HepG2 (cell line): ENCODE measurements at regions not wholly inside any gene's neighbourhood (a gene's known extent, or its start where the extent isn't known, plus 50 kb on each side); places are given as distances from the start of the nearest gene placed in this dataset.

Source experiments
- ATAC-seq: fragments of 200-7000 bp; cut with Tn5 transposase; 3 replicates; pipeline ENCODE4 v1.9.1; 2020; ENCODE audit warnings: mild to moderate bottlenecking, moderate library complexity
- BruUV-seq: library from RNA; stranded (reverse); fragments of 400-500 nt; replicated peaks from 2 replicates; lab custom pipeline; 2021; lab: Mats Ljungman, UMichigan
- CTCF ChIA-PET: fragments of 300-600 bp; formaldehyde crosslinking; extraction: SDS; loops from one replicate; lab custom pipeline; 2021; ENCODE audit warnings: low total read pairs, inconsistent platforms, low intra/inter-chr PET ratio; lab: Yijun Ruan, JAX
- POLR2A ChIA-PET: fragments of 350-600 bp; sonication (Branson Sonifier 250); formaldehyde crosslinking; loops from one replicate; lab custom pipeline; 2020; ENCODE audit warnings: antibody characterized with exemption, inconsistent platforms; lab: Yijun Ruan, JAX
- DNase-seq: peaks from one replicate; pipeline ENCODE4 v3.0.0-alpha.2; 2015; ENCODE audit warnings: low spot score
- FAIRE-seq: peaks from 3 replicates; lab custom pipeline; 2011; peaks lifted over from hg19 to GRCh38; lab: Jason Lieb, UNC
- H2AFZ ChIP-seq: one replicate; pipeline ENCODE4 v1.6.1; 2011; ENCODE audit warnings: low read length, inconsistent platforms
- H3K27ac ChIP-seq: fragments of 300-600 bp; 3 replicates; pipeline ENCODE4 v1.8.0; 2011; ENCODE audit warnings: mixed run types, mild to moderate bottlenecking, mixed read lengths, low read length, inconsistent platforms; ENCODE audit not compliant: insufficient read depth; ENCODE audit errors: extremely low read length
- H3K27me3 ChIP-seq, 2 experiments: fragments of 200-600 bp in 1 of 2; 2 replicates in 1 of 2; 3 replicates in 1 of 2; pipeline versions ENCODE4 v1.6.0 to v1.8.0; 2011; ENCODE audit warnings: low read length in 2 of 2, mild to moderate bottlenecking in 2 of 2, moderate library complexity in 2 of 2, inconsistent platforms in 1 of 2; ENCODE audit not compliant: insufficient read depth in 2 of 2, control insufficient read depth in 1 of 2
- H3K36me3 ChIP-seq, 2 experiments: fragments of 200-600 bp in 1 of 2; replicated peaks in 1 of 2; 2 replicates in 1 of 2; 3 replicates in 1 of 2; pipeline versions ENCODE4 v1.5.1 to v1.8.0; 2011; ENCODE audit warnings: low read length in 2 of 2, inconsistent platforms in 1 of 2; ENCODE audit not compliant: insufficient read depth in 2 of 2, control insufficient read depth in 1 of 2
- H3K4me1 ChIP-seq: 2 replicates; pipeline ENCODE4 v1.5.1; 2012; ENCODE audit warnings: low read length, inconsistent platforms; ENCODE audit not compliant: insufficient read depth
- H3K4me2 ChIP-seq: 2 replicates; pipeline ENCODE4 v1.6.0; 2011; ENCODE audit warnings: low read depth, low read length, inconsistent platforms
- H3K4me3 ChIP-seq, 3 experiments: fragments of 200-600 bp in 1 of 3; sonication (generic), shearing (Covaris generic) in 1 of 3; replicated peaks in 1 of 3; 2 replicates each; pipeline ENCODE4 v1.5.1; 2011 to 2016; ENCODE audit warnings: low read length in 3 of 3, inconsistent platforms in 2 of 3, low read depth in 2 of 3, mild to moderate bottlenecking in 2 of 3, control low read depth in 1 of 3, mixed read lengths in 1 of 3; ENCODE audit not compliant: insufficient read depth in 1 of 3
- H3K79me2 ChIP-seq: one replicate; pipeline ENCODE4 v1.6.1; 2011; ENCODE audit warnings: low read length, inconsistent platforms; ENCODE audit not compliant: insufficient read depth
- H3K9ac ChIP-seq: 2 replicates; pipeline ENCODE4 v1.6.0; 2011; ENCODE audit warnings: mild to moderate bottlenecking, low read depth, low read length, inconsistent platforms; ENCODE audit not compliant: insufficient read depth
- H3K9me3 ChIP-seq: 2 replicates; pipeline ENCODE4 v1.5.1; 2012; ENCODE audit warnings: mild to moderate bottlenecking, low read length
- H4K20me1 ChIP-seq: 2 replicates; pipeline ENCODE4 v1.6.0; 2011; ENCODE audit warnings: inconsistent platforms, mild to moderate bottlenecking, low read length, moderate library complexity; ENCODE audit not compliant: insufficient read depth
- ARNT2 ChIP-seq: sonication (generic); formaldehyde crosslinking; IDR thresholded peaks from 2 replicates; pipeline ENCODE4 v1.8.0; 2022; ENCODE audit warnings: mild to moderate bottlenecking, low read depth, missing genetic modification reagents, moderate library complexity
- E2F1 ChIP-seq: sonication (generic); formaldehyde crosslinking; IDR thresholded peaks from 2 replicates; pipeline ENCODE4 v1.5.0; 2020; ENCODE audit warnings: missing genetic modification reagents
- HNRNPLL ChIP-seq: fragments of 200-400 bp; formaldehyde crosslinking; IDR thresholded peaks from 2 replicates; pipeline ENCODE4 v1.6.1; 2017; ENCODE audit warnings: mild to moderate bottlenecking, low read depth, low read length; ENCODE audit not compliant: poor library complexity, severe bottlenecking
- KLF9 ChIP-seq: IDR thresholded peaks from 2 replicates; pipeline ENCODE4 v1.6.1; 2016; ENCODE audit warnings: low read depth
- MAF1 ChIP-seq: sonication (generic); formaldehyde crosslinking; IDR thresholded peaks from 2 replicates; pipeline ENCODE4 v1.5.0; 2020; ENCODE audit warnings: missing genetic modification reagents, borderline replicate concordance
- NFE2L2 ChIP-seq: fragments of 150-350 bp; IDR thresholded peaks from 2 replicates; pipeline ENCODE4 v1.6.1; 2014; ENCODE audit warnings: low read length
- NFKB2 ChIP-seq: sonication (generic); formaldehyde crosslinking; IDR thresholded peaks from 2 replicates; pipeline ENCODE4 v1.4.0; 2020; ENCODE audit warnings: missing genetic modification reagents, borderline replicate concordance
- SKI ChIP-seq: fragments of 450-650 bp; IDR thresholded peaks from one replicate; pipeline ENCODE4 v1.6.1; 2018; ENCODE audit warnings: mild to moderate bottlenecking; ENCODE audit not compliant: partially characterized antibody
- ZNF121 ChIP-seq: sonication (generic); formaldehyde crosslinking; IDR thresholded peaks from 2 replicates; pipeline ENCODE4 v1.5.0; 2020; ENCODE audit warnings: mild to moderate bottlenecking, missing genetic modification reagents
- ZNF547 ChIP-seq: sonication (generic); formaldehyde crosslinking; IDR thresholded peaks from 2 replicates; pipeline ENCODE4 v1.5.1; 2020; ENCODE audit warnings: mild to moderate bottlenecking, missing genetic modification reagents
- ZNF607 ChIP-seq: sonication (generic); formaldehyde crosslinking; IDR thresholded peaks from 2 replicates; pipeline ENCODE4 v1.5.1; 2020; ENCODE audit warnings: missing genetic modification reagents, mild to moderate bottlenecking, borderline replicate concordance
- ZSCAN25 ChIP-seq: sonication (generic); formaldehyde crosslinking; IDR thresholded peaks from 2 replicates; pipeline ENCODE4 v1.8.0; 2022; ENCODE audit warnings: mild to moderate bottlenecking, missing genetic modification reagents
- WGBS: methylation state at CpG from one replicate; pipeline ENCODE4 v1.1.6; 2017; ENCODE audit warnings: low lambda C conversion rate; 5-methylcytosine and 5-hydroxymethylcytosine counted together
- in situ Hi-C: cut with HindIII; loops from 2 replicates; pipeline ENCODE4 v1.10.0; 2017; ENCODE audit warnings: low pct_unique_long_range_greater_than_20kb; ENCODE audit not compliant: extremely low pct_ligation_motif_present
- intact Hi-C: fragments of 100-400 bp; cut with micrococcal nuclease; formaldehyde crosslinking; loops from one replicate; pipeline ENCODE4 v1.10.0; 2022; ENCODE audit not compliant: unreplicated experiment

GRCh38 chr16:54585094-54585997 lies 298.8 kb upstream of the IRX3 start:
- Histone ChIP-seq H3K9ac (no peak overlapping the region), H4K20me1 (no peaks in the 10 kb centered on the region), H3K9me3 (no peaks in the 10 kb centered on the region), H3K27me3 (peaks cover 0 to 13% of the 10 kb centered on the region in 2 experiments; a peak in 3 of 5 replicates), H3K4me2 (no peak overlapping the region), H3K4me3 (no peak overlapping the region), H3K36me3 (no peaks in the 10 kb centered on the region), H2AFZ (no peak overlapping the region), H3K79me2 (no peaks in the 10 kb centered on the region), H3K4me1 (no peaks in the 10 kb centered on the region), H3K27ac (no peak overlapping the region)
- ATAC-seq (no peak), DNase-seq (no peak), FAIRE-seq (no peak)
- TF ChIP-seq ARNT2 (CRISPR knock-in tag) (no peak), HNRNPLL (no peak), NFE2L2 (no peak), ZNF547 (CRISPR knock-in tag) (no peak), ZNF121 (no peak), E2F1 (CRISPR knock-in tag) (no peak), ZSCAN25 (no peak), ZNF607 (CRISPR knock-in tag) (no peak), KLF9 (CRISPR knock-in tag) (no peak), MAF1 (CRISPR knock-in tag) (no peak), SKI (no peak), NFKB2 (CRISPR knock-in tag) (no peak)
- 49% methylated on average over 20 of the region's 21 CpGs for WGBS
- in situ Hi-C loops: no loop called here
- BruUV-seq: no TSS peak
- POLR2A ChIA-PET: no interaction called here
- CTCF ChIA-PET: no interaction called here
- intact Hi-C loops: no loop called here
